HG02884 (cell line): ENCODE measurements at regions not wholly inside any gene's neighbourhood (a gene's known extent, or its start where the extent isn't known, plus 50 kb on each side); places are given as distances from the start of the nearest gene placed in this dataset.

ENCODE experiments used
- ATAC-seq: cut with Tn5 transposase; IDR thresholded peaks from one replicate; pipeline ENCODE4 v1.9.1; 2021; ENCODE audit warnings: mild to moderate bottlenecking, moderate library complexity; ENCODE audit not compliant: unreplicated experiment

- ATAC-seq = no peak
These were observed 245.8 kb upstream of the JAG1 start for GRCh38 chr20:10919396-10920140.

GRCh38 chr20:10920396-10920795, 246.6 kb upstream of the JAG1 start:
- no peak for ATAC-seq

GRCh38 chr20:10921491-10922010, 247.8 kb upstream of the JAG1 start:
- ATAC-seq = no peak

- no peak for ATAC-seq
These were observed 248.7 kb upstream of the JAG1 start for GRCh38 chr20:10922506-10922905.

- no peak for ATAC-seq
These were observed 249.1 kb upstream of the JAG1 start for GRCh38 chr20:10922941-10923340.

- ATAC-seq = no peak
These were observed 250.9 kb upstream of the JAG1 start for GRCh38 chr20:10924644-10925201.

GRCh38 chr20:10925767-10926166, 252.0 kb upstream of the JAG1 start:
- ATAC-seq = no peak

GRCh38 chr20:10927011-10927583, 253.3 kb upstream of the JAG1 start:
- no peak for ATAC-seq

- no peak for ATAC-seq
These were observed 254.4 kb upstream of the JAG1 start for GRCh38 chr20:10927936-10928840.

GRCh38 chr20:10928841-10929421, 255.1 kb upstream of the JAG1 start:
- ATAC-seq = no peak

- ATAC-seq = no peak
These were observed 262.0 kb upstream of the JAG1 start for GRCh38 chr20:10935658-10936402.

GRCh38 chr20:10936786-10937185, 263.0 kb upstream of the JAG1 start:
- ATAC-seq = no peak

GRCh38 chr20:10939331-10939941, 265.6 kb upstream of the JAG1 start:
- no peak for ATAC-seq

- ATAC-seq = peak; percentile 94
These were observed 267.1 kb upstream of the JAG1 start for GRCh38 chr20:10940941-10941340.

GRCh38 chr20:10943686-10944265, 270.0 kb upstream of the JAG1 start:
- no peak for ATAC-seq

GRCh38 chr20:10946124-10946880, 272.5 kb upstream of the JAG1 start:
- peak; percentile 50 for ATAC-seq

- ATAC-seq = no peak
These were observed 273.9 kb upstream of the JAG1 start for GRCh38 chr20:10947726-10948125.

GRCh38 chr20:10949930-10950783, 276.4 kb upstream of the JAG1 start:
- ATAC-seq = no peak
